GM12878 (cell line): ENCODE measurements at regions not wholly inside any gene's neighbourhood (a gene's known extent, or its start where the extent isn't known, plus 50 kb on each side); places are given as distances from the start of the nearest gene placed in this dataset.
A peak's percentile ranks its signal among the peaks of the same experiment; 100 is the strongest.

ENCODE experiments used
- BACH1 ChIP-seq: fragments of 450-650 bp; IDR thresholded peaks from 2 replicates; pipeline ENCODE4 v1.6.1; 2017; ENCODE audit warnings: mild to moderate bottlenecking, borderline replicate concordance
- E2F8 ChIP-seq: fragments of 450-650 bp; IDR thresholded peaks from 2 replicates; pipeline ENCODE4 v1.6.1; 2018; ENCODE audit warnings: mild to moderate bottlenecking, low read depth, moderate library complexity; ENCODE audit not compliant: partially characterized antibody
- EP300 ChIP-seq, 2 experiments: fragments of 150-350 bp in 1 of 2; IDR thresholded peaks; 2 replicates each; pipeline ENCODE4 v1.6.1; 2011 to 2012; ENCODE audit warnings: low read depth in 2 of 2, low read length in 2 of 2, borderline replicate concordance in 1 of 2, improper control_type of control experiment in 1 of 2, inconsistent platforms in 1 of 2; ENCODE audit not compliant: control insufficient read depth in 1 of 2
- JUNB ChIP-seq: IDR thresholded peaks from 2 replicates; pipeline ENCODE4 v1.6.1; 2016; ENCODE audit warnings: antibody characterized with exemption, mild to moderate bottlenecking
- LARP7 ChIP-seq: fragments of 450-650 bp; IDR thresholded peaks from 2 replicates; pipeline ENCODE4 v1.6.1; 2017; ENCODE audit warnings: mild to moderate bottlenecking
- NFYB ChIP-seq: IDR thresholded peaks from 2 replicates; pipeline ENCODE4 v1.6.1; 2011; ENCODE audit warnings: low read depth, mild to moderate bottlenecking, low read length, improper control_type of control experiment, moderate library complexity; ENCODE audit not compliant: insufficient read depth
- POLR2AphosphoS5 ChIP-seq: IDR thresholded peaks from 2 replicates; pipeline ENCODE4 v1.6.1; 2011; ENCODE audit warnings: mild to moderate bottlenecking, low read length, inconsistent platforms
- SIX5 ChIP-seq: IDR thresholded peaks from 2 replicates; pipeline ENCODE4 v1.6.1; 2011; ENCODE audit warnings: mild to moderate bottlenecking, low read depth, low read length, moderate library complexity; ENCODE audit not compliant: severe bottlenecking
- TF ChIP-seq, protein P1 (sequence below), 3 experiments: IDR thresholded peaks in 2 of 3; conservative IDR thresholded peaks in 1 of 3; 2 replicates each; pipeline ENCODE4 v1.5.1; 2011; ENCODE audit warnings: low read depth in 3 of 3, low read length in 3 of 3, mild to moderate bottlenecking in 3 of 3, control low read depth in 2 of 3, moderate library complexity in 2 of 3, inconsistent platforms in 1 of 3, mixed read lengths in 1 of 3; ENCODE audit not compliant: control insufficient read depth in 2 of 3, insufficient read depth in 1 of 3; ENCODE audit errors: extremely low read depth in 1 of 3
- TF ChIP-seq, protein P2 (sequence below): IDR thresholded peaks from 2 replicates; pipeline ENCODE4 v1.6.1; 2011; ENCODE audit warnings: borderline replicate concordance, low read depth, mild to moderate bottlenecking, moderate library complexity, mixed read lengths, low read length; ENCODE audit not compliant: insufficient read depth; ENCODE audit errors: extremely low read length
- TF ChIP-seq, protein P3 (sequence below): IDR thresholded peaks from 2 replicates; pipeline ENCODE4 v1.6.1; 2012; ENCODE audit warnings: low read depth, low read length, improper control_type of control experiment
- TF ChIP-seq, protein P4 (sequence below): IDR thresholded peaks from 2 replicates; pipeline ENCODE4 v1.6.1; 2011; ENCODE audit warnings: low read depth, low read length, improper control_type of control experiment, borderline replicate concordance

GRCh38 chr2:161104054-161104553 lies 56.1 kb upstream of the TANK start:
- peak in 1 of 2 experiments; percentile 89; a peak in 3 of 4 replicates for TF ChIP-seq EP300 (IDR thresholded peaks at IDR 0.05; ENCODE audit: borderline replicate concordance in 1 of 2, control insufficient read depth in 1 of 2, low read depth in 2 of 2, low read length in 2 of 2)
- TF ChIP-seq, protein P1, sequence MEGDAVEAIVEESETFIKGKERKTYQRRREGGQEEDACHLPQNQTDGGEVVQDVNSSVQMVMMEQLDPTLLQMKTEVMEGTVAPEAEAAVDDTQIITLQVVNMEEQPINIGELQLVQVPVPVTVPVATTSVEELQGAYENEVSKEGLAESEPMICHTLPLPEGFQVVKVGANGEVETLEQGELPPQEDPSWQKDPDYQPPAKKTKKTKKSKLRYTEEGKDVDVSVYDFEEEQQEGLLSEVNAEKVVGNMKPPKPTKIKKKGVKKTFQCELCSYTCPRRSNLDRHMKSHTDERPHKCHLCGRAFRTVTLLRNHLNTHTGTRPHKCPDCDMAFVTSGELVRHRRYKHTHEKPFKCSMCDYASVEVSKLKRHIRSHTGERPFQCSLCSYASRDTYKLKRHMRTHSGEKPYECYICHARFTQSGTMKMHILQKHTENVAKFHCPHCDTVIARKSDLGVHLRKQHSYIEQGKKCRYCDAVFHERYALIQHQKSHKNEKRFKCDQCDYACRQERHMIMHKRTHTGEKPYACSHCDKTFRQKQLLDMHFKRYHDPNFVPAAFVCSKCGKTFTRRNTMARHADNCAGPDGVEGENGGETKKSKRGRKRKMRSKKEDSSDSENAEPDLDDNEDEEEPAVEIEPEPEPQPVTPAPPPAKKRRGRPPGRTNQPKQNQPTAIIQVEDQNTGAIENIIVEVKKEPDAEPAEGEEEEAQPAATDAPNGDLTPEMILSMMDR (IDR thresholded peaks at IDR 0.05 in 2 of 3, conservative IDR thresholded peaks at IDR 0.05 in 1 of 3; ENCODE audit: control insufficient read depth in 2 of 3, extremely low read depth in 1 of 3, insufficient read depth in 1 of 3, low read depth in 3 of 3, low read length in 3 of 3) = no peak
- TF ChIP-seq, protein P2, sequence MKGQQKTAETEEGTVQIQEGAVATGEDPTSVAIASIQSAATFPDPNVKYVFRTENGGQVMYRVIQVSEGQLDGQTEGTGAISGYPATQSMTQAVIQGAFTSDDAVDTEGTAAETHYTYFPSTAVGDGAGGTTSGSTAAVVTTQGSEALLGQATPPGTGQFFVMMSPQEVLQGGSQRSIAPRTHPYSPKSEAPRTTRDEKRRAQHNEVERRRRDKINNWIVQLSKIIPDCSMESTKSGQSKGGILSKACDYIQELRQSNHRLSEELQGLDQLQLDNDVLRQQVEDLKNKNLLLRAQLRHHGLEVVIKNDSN = no peak
- TF ChIP-seq, protein P3, sequence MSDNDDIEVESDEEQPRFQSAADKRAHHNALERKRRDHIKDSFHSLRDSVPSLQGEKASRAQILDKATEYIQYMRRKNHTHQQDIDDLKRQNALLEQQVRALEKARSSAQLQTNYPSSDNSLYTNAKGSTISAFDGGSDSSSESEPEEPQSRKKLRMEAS = no peak
- TF ChIP-seq LARP7 = no peak
- TF ChIP-seq POLR2AphosphoS5 = no peak
- peak; percentile 96 for TF ChIP-seq JUNB
- TF ChIP-seq BACH1 = 0 out of 2 replicates have a peak, but pooled peaks have one; percentile 18
- TF ChIP-seq, protein P4, sequence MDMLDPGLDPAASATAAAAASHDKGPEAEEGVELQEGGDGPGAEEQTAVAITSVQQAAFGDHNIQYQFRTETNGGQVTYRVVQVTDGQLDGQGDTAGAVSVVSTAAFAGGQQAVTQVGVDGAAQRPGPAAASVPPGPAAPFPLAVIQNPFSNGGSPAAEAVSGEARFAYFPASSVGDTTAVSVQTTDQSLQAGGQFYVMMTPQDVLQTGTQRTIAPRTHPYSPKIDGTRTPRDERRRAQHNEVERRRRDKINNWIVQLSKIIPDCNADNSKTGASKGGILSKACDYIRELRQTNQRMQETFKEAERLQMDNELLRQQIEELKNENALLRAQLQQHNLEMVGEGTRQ = no peak
- TF ChIP-seq E2F8 = no peak
- no peak for TF ChIP-seq NFYB
- no peak for TF ChIP-seq SIX5
